ENCODE measurements at regions not wholly inside any gene's neighbourhood (a gene's known extent, or its start where the extent isn't known, plus 50 kb on each side); places are given as distances from the start of the nearest gene placed in this dataset.

- no peak for TF ChIP-seq CTCF (IDR thresholded peaks at IDR 0.05; ENCODE audit: borderline replicate concordance, extremely low read depth, low read length, poor library complexity, severe bottlenecking)
- TF ChIP-seq EZH2 (IDR thresholded peaks at IDR 0.05; ENCODE audit: borderline replicate concordance, low read depth, low read length, severe bottlenecking): no peak
Observed at GRCh38 chr21:20329636-20330035, 668.6 kb upstream of the NCAM2 start.

Data from DND-41 (cell line).